Ishikawa (cell line): ENCODE measurements at regions not wholly inside any gene's neighbourhood (a gene's known extent, or its start where the extent isn't known, plus 50 kb on each side); places are given as distances from the start of the nearest gene placed in this dataset.

Experiments used
- CEBPB ChIP-seq: IDR thresholded peaks from 2 replicates; pipeline ENCODE4 v1.6.1; 2012
- CREB1 ChIP-seq: IDR thresholded peaks from 2 replicates; pipeline ENCODE4 v1.6.1; 2012; ENCODE audit warnings: low read depth
- EP300 ChIP-seq: IDR thresholded peaks from 2 replicates; pipeline ENCODE4 v1.6.1; 2012; ENCODE audit warnings: borderline replicate concordance
- FOXM1 ChIP-seq: IDR thresholded peaks from 2 replicates; pipeline ENCODE4 v1.6.1; 2012; ENCODE audit warnings: low read depth, borderline replicate concordance
- TEAD4 ChIP-seq: IDR thresholded peaks from 2 replicates; pipeline ENCODE4 v1.6.1; 2012
- ZBTB7A ChIP-seq: IDR thresholded peaks from 2 replicates; pipeline ENCODE4 v1.6.1; 2012; ENCODE audit warnings: low read depth
- TF ChIP-seq, protein P1 (sequence below): IDR thresholded peaks from 2 replicates; pipeline ENCODE4 v1.6.1; 2012; ENCODE audit warnings: low read depth, mild to moderate bottlenecking
- TF ChIP-seq, protein P2 (sequence below): IDR thresholded peaks from 2 replicates; pipeline ENCODE4 v1.6.1; 2012

GRCh38 chr13:20344836-20345490 lies 112.8 kb upstream of the GJB6 start:
- TF ChIP-seq CEBPB (0 out of 2 replicates have a peak, but pooled peaks have one; percentile 31), FOXM1 (no peak), TEAD4 (no peak), ZBTB7A (no peak), EP300 (no peak), CREB1 (no peak)
- TF ChIP-seq, protein P1, sequence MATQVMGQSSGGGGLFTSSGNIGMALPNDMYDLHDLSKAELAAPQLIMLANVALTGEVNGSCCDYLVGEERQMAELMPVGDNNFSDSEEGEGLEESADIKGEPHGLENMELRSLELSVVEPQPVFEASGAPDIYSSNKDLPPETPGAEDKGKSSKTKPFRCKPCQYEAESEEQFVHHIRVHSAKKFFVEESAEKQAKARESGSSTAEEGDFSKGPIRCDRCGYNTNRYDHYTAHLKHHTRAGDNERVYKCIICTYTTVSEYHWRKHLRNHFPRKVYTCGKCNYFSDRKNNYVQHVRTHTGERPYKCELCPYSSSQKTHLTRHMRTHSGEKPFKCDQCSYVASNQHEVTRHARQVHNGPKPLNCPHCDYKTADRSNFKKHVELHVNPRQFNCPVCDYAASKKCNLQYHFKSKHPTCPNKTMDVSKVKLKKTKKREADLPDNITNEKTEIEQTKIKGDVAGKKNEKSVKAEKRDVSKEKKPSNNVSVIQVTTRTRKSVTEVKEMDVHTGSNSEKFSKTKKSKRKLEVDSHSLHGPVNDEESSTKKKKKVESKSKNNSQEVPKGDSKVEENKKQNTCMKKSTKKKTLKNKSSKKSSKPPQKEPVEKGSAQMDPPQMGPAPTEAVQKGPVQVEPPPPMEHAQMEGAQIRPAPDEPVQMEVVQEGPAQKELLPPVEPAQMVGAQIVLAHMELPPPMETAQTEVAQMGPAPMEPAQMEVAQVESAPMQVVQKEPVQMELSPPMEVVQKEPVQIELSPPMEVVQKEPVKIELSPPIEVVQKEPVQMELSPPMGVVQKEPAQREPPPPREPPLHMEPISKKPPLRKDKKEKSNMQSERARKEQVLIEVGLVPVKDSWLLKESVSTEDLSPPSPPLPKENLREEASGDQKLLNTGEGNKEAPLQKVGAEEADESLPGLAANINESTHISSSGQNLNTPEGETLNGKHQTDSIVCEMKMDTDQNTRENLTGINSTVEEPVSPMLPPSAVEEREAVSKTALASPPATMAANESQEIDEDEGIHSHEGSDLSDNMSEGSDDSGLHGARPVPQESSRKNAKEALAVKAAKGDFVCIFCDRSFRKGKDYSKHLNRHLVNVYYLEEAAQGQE, result no peak
- TF ChIP-seq, protein P2, sequence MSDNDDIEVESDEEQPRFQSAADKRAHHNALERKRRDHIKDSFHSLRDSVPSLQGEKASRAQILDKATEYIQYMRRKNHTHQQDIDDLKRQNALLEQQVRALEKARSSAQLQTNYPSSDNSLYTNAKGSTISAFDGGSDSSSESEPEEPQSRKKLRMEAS, result no peak
